Coronary artery (tissue), 2 donors: ENCODE measurements at regions not wholly inside any gene's neighbourhood (a gene's known extent, or its start where the extent isn't known, plus 50 kb on each side); places are given as distances from the start of the nearest gene placed in this dataset.

ENCODE experiments used
- DNase-seq: peaks from one replicate; pipeline ENCODE4 v3.0.0-alpha.2; 2017; ENCODE audit warnings: low spot score
- H3K27ac ChIP-seq, 2 donors: fragments of 200-600 bp; sonication (generic); one replicate each; pipeline ENCODE4 v1.5.1; 2016 to 2019
- H3K4me3 ChIP-seq: fragments of 200-600 bp; sonication (generic); 2 replicates; pipeline ENCODE4 v1.5.1; 2016; ENCODE audit warnings: mild to moderate bottlenecking, moderate library complexity
- TF ChIP-seq, protein P1 (sequence below): fragments of 200-600 bp; sonication (generic); IDR thresholded peaks from one replicate; pipeline ENCODE4 v1.5.1; 2019; ENCODE audit warnings: antibody characterized with exemption

DNA sequence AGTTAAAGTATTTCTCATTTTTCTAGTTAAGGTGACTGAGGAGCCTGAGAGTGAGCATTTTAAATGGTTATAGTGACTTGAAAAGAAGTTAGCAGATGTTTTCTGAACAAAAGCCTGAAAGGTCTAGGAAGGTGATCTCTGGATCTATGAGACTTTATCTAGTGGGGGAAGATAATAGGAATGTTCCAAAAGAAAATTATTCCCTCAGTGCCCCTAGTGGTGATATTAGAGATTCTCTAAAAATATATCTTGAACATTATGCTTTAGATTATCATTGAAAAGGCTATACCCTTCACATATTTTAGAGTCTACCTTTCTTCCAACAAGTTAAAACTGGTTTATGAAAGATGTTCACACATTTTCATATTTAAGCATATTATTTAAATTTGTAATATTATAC, 69.0 kb upstream of the SPANXN1 start:
- DNase-seq: no peak
- TF ChIP-seq, protein P1, sequence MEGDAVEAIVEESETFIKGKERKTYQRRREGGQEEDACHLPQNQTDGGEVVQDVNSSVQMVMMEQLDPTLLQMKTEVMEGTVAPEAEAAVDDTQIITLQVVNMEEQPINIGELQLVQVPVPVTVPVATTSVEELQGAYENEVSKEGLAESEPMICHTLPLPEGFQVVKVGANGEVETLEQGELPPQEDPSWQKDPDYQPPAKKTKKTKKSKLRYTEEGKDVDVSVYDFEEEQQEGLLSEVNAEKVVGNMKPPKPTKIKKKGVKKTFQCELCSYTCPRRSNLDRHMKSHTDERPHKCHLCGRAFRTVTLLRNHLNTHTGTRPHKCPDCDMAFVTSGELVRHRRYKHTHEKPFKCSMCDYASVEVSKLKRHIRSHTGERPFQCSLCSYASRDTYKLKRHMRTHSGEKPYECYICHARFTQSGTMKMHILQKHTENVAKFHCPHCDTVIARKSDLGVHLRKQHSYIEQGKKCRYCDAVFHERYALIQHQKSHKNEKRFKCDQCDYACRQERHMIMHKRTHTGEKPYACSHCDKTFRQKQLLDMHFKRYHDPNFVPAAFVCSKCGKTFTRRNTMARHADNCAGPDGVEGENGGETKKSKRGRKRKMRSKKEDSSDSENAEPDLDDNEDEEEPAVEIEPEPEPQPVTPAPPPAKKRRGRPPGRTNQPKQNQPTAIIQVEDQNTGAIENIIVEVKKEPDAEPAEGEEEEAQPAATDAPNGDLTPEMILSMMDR: no peak
- H3K4me3 ChIP-seq: no peak overlapping the region
- H3K27ac ChIP-seq: no peak overlapping the region

GRCh38 chrX:145190801-145191389, 56.4 kb upstream of the SPANXN1 start:
- TF ChIP-seq, protein P1: peak; percentile 28
- no peak overlapping the region for H3K4me3 ChIP-seq
- DNase-seq: no peak

More at GRCh38 chrX:145190801-145191389, 56.4 kb upstream of the SPANXN1 start:
- no peak overlapping the region for H3K27ac ChIP-seq
